ENCODE measurements at regions not wholly inside any gene's neighbourhood (a gene's known extent, or its start where the extent isn't known, plus 50 kb on each side); places are given as distances from the start of the nearest gene placed in this dataset.

DNA sequence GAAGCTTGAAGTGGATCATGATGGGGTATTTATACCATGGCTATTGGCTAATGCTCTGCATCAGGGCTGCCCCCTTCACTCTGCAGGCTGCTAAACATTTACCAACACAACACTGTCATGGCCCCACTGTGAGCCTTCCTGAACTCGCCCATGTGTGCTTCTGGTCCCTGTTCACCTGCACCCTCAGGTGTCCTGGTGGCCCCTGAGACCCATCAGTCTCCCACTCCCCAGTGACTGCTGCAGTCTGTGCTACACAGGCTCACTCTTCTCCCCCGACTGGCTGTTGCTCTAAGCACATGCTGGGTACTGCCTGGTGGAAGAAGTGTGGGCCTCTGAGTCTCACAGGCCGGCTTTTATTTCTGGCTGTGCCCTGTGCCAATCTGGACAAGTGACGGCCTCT lies 183.0 kb upstream of the HS6ST1 start:
- TF ChIP-seq, protein P1, sequence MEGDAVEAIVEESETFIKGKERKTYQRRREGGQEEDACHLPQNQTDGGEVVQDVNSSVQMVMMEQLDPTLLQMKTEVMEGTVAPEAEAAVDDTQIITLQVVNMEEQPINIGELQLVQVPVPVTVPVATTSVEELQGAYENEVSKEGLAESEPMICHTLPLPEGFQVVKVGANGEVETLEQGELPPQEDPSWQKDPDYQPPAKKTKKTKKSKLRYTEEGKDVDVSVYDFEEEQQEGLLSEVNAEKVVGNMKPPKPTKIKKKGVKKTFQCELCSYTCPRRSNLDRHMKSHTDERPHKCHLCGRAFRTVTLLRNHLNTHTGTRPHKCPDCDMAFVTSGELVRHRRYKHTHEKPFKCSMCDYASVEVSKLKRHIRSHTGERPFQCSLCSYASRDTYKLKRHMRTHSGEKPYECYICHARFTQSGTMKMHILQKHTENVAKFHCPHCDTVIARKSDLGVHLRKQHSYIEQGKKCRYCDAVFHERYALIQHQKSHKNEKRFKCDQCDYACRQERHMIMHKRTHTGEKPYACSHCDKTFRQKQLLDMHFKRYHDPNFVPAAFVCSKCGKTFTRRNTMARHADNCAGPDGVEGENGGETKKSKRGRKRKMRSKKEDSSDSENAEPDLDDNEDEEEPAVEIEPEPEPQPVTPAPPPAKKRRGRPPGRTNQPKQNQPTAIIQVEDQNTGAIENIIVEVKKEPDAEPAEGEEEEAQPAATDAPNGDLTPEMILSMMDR (IDR thresholded peaks at IDR 0.05; ENCODE audit: insufficient read depth, low read length, poor library complexity, severe bottlenecking): no peak
- TF ChIP-seq EZH2phosphoT487 (conservative IDR thresholded peaks at IDR 0.05; ENCODE audit: low read length): no peak
